ENCODE measurements at regions not wholly inside any gene's neighbourhood (a gene's known extent, or its start where the extent isn't known, plus 50 kb on each side); places are given as distances from the start of the nearest gene placed in this dataset.

- DNase-seq: no peak
These were observed 499.4 kb upstream of the ARGLU1 start for GRCh38 chr13:107067381-107067780.

- no peak for DNase-seq
These were observed 498.4 kb upstream of the ARGLU1 start for GRCh38 chr13:107066355-107066754.

GRCh38 chr13:107065036-107065435 is 497.1 kb upstream of the ARGLU1 start:
- no peak for DNase-seq

- DNase-seq: no peak
These were observed 489.2 kb upstream of the ARGLU1 start for GRCh38 chr13:107057028-107057631.

- no peak for DNase-seq
These were observed 475.4 kb upstream of the ARGLU1 start for GRCh38 chr13:107043021-107043956.

GRCh38 chr13:107035778-107036177 is 467.8 kb upstream of the ARGLU1 start:
- DNase-seq: no peak

- no peak for DNase-seq
These were observed 467.2 kb upstream of the ARGLU1 start for GRCh38 chr13:107035186-107035585.

- DNase-seq: no peak
These were observed 466.4 kb upstream of the ARGLU1 start for GRCh38 chr13:107034236-107034872.

GRCh38 chr13:107031716-107032115 is 463.8 kb upstream of the ARGLU1 start:
- no peak for DNase-seq

GRCh38 chr13:107028751-107029150 is 460.8 kb upstream of the ARGLU1 start:
- DNase-seq: no peak

- DNase-seq: no peak
These were observed 458.1 kb upstream of the ARGLU1 start for GRCh38 chr13:107025991-107026390.

- no peak for DNase-seq
These were observed 455.4 kb upstream of the ARGLU1 start for GRCh38 chr13:107023335-107023734.

- no peak for DNase-seq
These were observed 452.5 kb upstream of the ARGLU1 start for GRCh38 chr13:107020393-107020792.

- no peak for DNase-seq
These were observed 450.3 kb upstream of the ARGLU1 start for GRCh38 chr13:107018285-107018684.

- DNase-seq: no peak
These were observed 438.7 kb upstream of the ARGLU1 start for GRCh38 chr13:107006661-107007060.

GRCh38 chr13:107005577-107005976 is 437.6 kb upstream of the ARGLU1 start:
- no peak for DNase-seq

- no peak for DNase-seq
These were observed 436.0 kb upstream of the ARGLU1 start for GRCh38 chr13:107003911-107004310.

GRCh38 chr13:106998664-106999063 is 430.7 kb upstream of the ARGLU1 start:
- DNase-seq: no peak

- DNase-seq: no peak
These were observed 429.8 kb upstream of the ARGLU1 start for GRCh38 chr13:106997696-106998095.

GRCh38 chr13:106996867-106997618 is 429.1 kb upstream of the ARGLU1 start:
- DNase-seq: no peak

GRCh38 chr13:106990594-106990993 is 422.7 kb upstream of the ARGLU1 start:
- DNase-seq: no peak

- DNase-seq: no peak
These were observed 421.9 kb upstream of the ARGLU1 start for GRCh38 chr13:106989876-106990275.

GRCh38 chr13:106987427-106987785 is 419.5 kb upstream of the ARGLU1 start:
- DNase-seq: no peak

All from NCI-H446 treated with DMSO at 0.1 percent for 48 hours (cell line).